ENCODE measurements at regions not wholly inside any gene's neighbourhood (a gene's known extent, or its start where the extent isn't known, plus 50 kb on each side); places are given as distances from the start of the nearest gene placed in this dataset.

GRCh38 chr1:76687307-76688175 lies 179.7 kb upstream of the ST6GALNAC5 start:
- intact Hi-C loops (cut with micrococcal nuclease; ENCODE audit: unreplicated experiment): no loop called here
- ChIA-PET POLR2A (ENCODE audit: unreplicated experiment) (no interaction called here), CTCF (no interaction called here)
- Histone ChIP-seq H3F3A (ENCODE audit: insufficient read depth, low read depth) (no peaks in the 10 kb centered on the region), H3K27ac (no peak overlapping the region), H3K27me3 (ENCODE audit: insufficient read depth, low read depth) (no peaks in the 10 kb centered on the region), H3K36me3 (ENCODE audit: low read depth) (no peaks in the 10 kb centered on the region), H3K4me1 (replicated peaks; ENCODE audit: insufficient read depth) (no peaks in the 10 kb centered on the region), H3K4me2 (no peak overlapping the region), H2AFZ (no peak overlapping the region), H4K20me1 (ENCODE audit: insufficient read depth) (no peaks in the 10 kb centered on the region), H3K79me2 (ENCODE audit: low read depth) (no peaks in the 10 kb centered on the region), H3K9me2 (ENCODE audit: insufficient read depth) (no peaks in the 10 kb centered on the region), H3K9me3 (ENCODE audit: insufficient read depth, low read depth) (no peaks in the 10 kb centered on the region), H3K4me3 (no peak overlapping the region)
- peak in 1 of 2 experiments; percentile 60 for DNase-seq
- no TSS peak for BruUV-seq (replicated peaks)
- no peak for TF ChIP-seq CTCF (conservative IDR thresholded peaks at IDR 0.05)
- TF ChIP-seq EZH2 (IDR thresholded peaks at IDR 0.05; ENCODE audit: low read depth): no peak

- Histone ChIP-seq H3K9me2 (ENCODE audit: insufficient read depth) (no peaks in the 10 kb centered on the region), H3K79me2 (ENCODE audit: low read depth) (no peaks in the 10 kb centered on the region), H3K4me2 (no peak overlapping the region), H3K27ac (no peak overlapping the region), H2AFZ (no peak overlapping the region), H3K9me3 (ENCODE audit: insufficient read depth, low read depth) (no peaks in the 10 kb centered on the region), H3K4me1 (replicated peaks; ENCODE audit: insufficient read depth) (no peaks in the 10 kb centered on the region), H3K27me3 (ENCODE audit: insufficient read depth, low read depth) (no peaks in the 10 kb centered on the region), H3K36me3 (ENCODE audit: low read depth) (no peaks in the 10 kb centered on the region), H3K4me3 (no peak overlapping the region), H4K20me1 (ENCODE audit: insufficient read depth) (no peaks in the 10 kb centered on the region), H3F3A (ENCODE audit: insufficient read depth, low read depth) (no peaks in the 10 kb centered on the region)
- DNase-seq: no peak
- intact Hi-C loops (cut with micrococcal nuclease; ENCODE audit: unreplicated experiment): no loop called here
- CTCF ChIA-PET: no interaction called here
- no TSS peak for BruUV-seq (replicated peaks)
- POLR2A ChIA-PET (ENCODE audit: unreplicated experiment): no interaction called here
- TF ChIP-seq EZH2 (IDR thresholded peaks at IDR 0.05; ENCODE audit: low read depth) (no peak), CTCF (conservative IDR thresholded peaks at IDR 0.05) (no peak)
Observed at GRCh38 chr1:76690766-76691165, 176.5 kb upstream of the ST6GALNAC5 start.

GRCh38 chr1:76695535-76695934 lies 171.7 kb upstream of the ST6GALNAC5 start:
- Histone ChIP-seq H4K20me1 (ENCODE audit: insufficient read depth) (no peaks in the 10 kb centered on the region), H3K27ac (no peak overlapping the region), H3K9me2 (ENCODE audit: insufficient read depth) (no peaks in the 10 kb centered on the region), H3K4me3 (no peak overlapping the region), H3K36me3 (ENCODE audit: low read depth) (no peaks in the 10 kb centered on the region), H3K4me1 (replicated peaks; ENCODE audit: insufficient read depth) (no peaks in the 10 kb centered on the region), H3K4me2 (no peak overlapping the region), H3K79me2 (ENCODE audit: low read depth) (no peaks in the 10 kb centered on the region), H3K9me3 (ENCODE audit: insufficient read depth, low read depth) (no peaks in the 10 kb centered on the region), H3K27me3 (ENCODE audit: insufficient read depth, low read depth) (no peaks in the 10 kb centered on the region), H3F3A (ENCODE audit: insufficient read depth, low read depth) (no peaks in the 10 kb centered on the region), H2AFZ (no peak overlapping the region)
- DNase-seq: no peak
- intact Hi-C loops (cut with micrococcal nuclease; ENCODE audit: unreplicated experiment): no loop called here
- ChIA-PET CTCF (no interaction called here), POLR2A (ENCODE audit: unreplicated experiment) (no interaction called here)
- TF ChIP-seq CTCF (conservative IDR thresholded peaks at IDR 0.05) (no peak), EZH2 (IDR thresholded peaks at IDR 0.05; ENCODE audit: low read depth) (no peak)
- no TSS peak for BruUV-seq (replicated peaks)

Measured in PC-9 (cell line).